Esophagus muscularis mucosa (tissue), 4 donors: ENCODE measurements at regions not wholly inside any gene's neighbourhood (a gene's known extent, or its start where the extent isn't known, plus 50 kb on each side); places are given as distances from the start of the nearest gene placed in this dataset.
"Not testable (repeated sequence)": the region's sequence is repeated elsewhere in the genome, so short reads cannot be mapped to it uniquely, and the experiment has no call there.

Experiments
- DNase-seq: peaks from one replicate; pipeline ENCODE4 v3.0.0-alpha.2; 2017; ENCODE audit errors: extremely low spot score
- H3K27ac ChIP-seq, 4 donors: fragments of 200-600 bp; sonication (generic); replicated peaks in 1 of 4; 1 replicate in 3 of 4; 2 replicates in 1 of 4; pipeline ENCODE4 v1.5.1; 2016 to 2019; ENCODE audit warnings: mild to moderate bottlenecking in 1 of 4
- H3K27me3 ChIP-seq, 4 donors: fragments of 200-600 bp; sonication (generic); one replicate each; pipeline versions ENCODE4 v1.5.1 to v1.6.0; 2016 to 2019
- H3K36me3 ChIP-seq, 4 donors: fragments of 200-600 bp; sonication (generic); one replicate each; pipeline ENCODE4 v1.5.1; 2016 to 2019
- H3K4me1 ChIP-seq, 4 donors: fragments of 200-600 bp; sonication (generic); one replicate each; pipeline ENCODE4 v1.5.1; 2016 to 2019
- H3K4me3 ChIP-seq, 4 donors: fragments of 200-600 bp; sonication (generic); 1 replicate in 2 of 4; 2 replicates in 2 of 4; pipeline ENCODE4 v1.5.1; 2016 to 2019; ENCODE audit warnings: mild to moderate bottlenecking in 4 of 4, moderate library complexity in 1 of 4
- H3K9me3 ChIP-seq, 4 donors: fragments of 200-600 bp; sonication (generic); 1 replicate in 3 of 4; 2 replicates in 1 of 4; pipeline ENCODE4 v1.5.1; 2016 to 2019
- EP300 ChIP-seq: sonication (generic); formaldehyde crosslinking; IDR thresholded peaks from one replicate; pipeline ENCODE4 v1.6.1; 2017; ENCODE audit warnings: antibody characterized with exemption
- POLR2A ChIP-seq: fragments of 450-650 bp; IDR thresholded peaks from one replicate; pipeline ENCODE4 v1.6.1; 2017; ENCODE audit warnings: antibody characterized with exemption, moderate library complexity, mild to moderate bottlenecking, low read depth
- POLR2AphosphoS5 ChIP-seq, 2 donors: sonication (generic); formaldehyde crosslinking; IDR thresholded peaks; one replicate each; pipeline ENCODE4 v1.6.1; 2017; ENCODE audit warnings: antibody characterized with exemption in 2 of 2
- WGBS: methylation state at CpG from one replicate; pipeline ENCODE4 v1.1.5; 2018; 5-methylcytosine and 5-hydroxymethylcytosine counted together
- intact Hi-C: fragments of 100-400 bp; cut with DNase I; formaldehyde crosslinking; loops from one replicate; pipeline ENCODE4 v1.15.1; 2023
- TF ChIP-seq, protein P1 (sequence below), 3 experiments: fragments of 200-600 bp in 2 of 3; fragments of 450-650 bp in 1 of 3; sonication (generic) in 2 of 3; IDR thresholded peaks; one replicate each; pipeline ENCODE4 v1.5.1; 2017 to 2019; ENCODE audit warnings: antibody characterized with exemption in 3 of 3, mild to moderate bottlenecking in 2 of 3, moderate library complexity in 1 of 3

DNA sequence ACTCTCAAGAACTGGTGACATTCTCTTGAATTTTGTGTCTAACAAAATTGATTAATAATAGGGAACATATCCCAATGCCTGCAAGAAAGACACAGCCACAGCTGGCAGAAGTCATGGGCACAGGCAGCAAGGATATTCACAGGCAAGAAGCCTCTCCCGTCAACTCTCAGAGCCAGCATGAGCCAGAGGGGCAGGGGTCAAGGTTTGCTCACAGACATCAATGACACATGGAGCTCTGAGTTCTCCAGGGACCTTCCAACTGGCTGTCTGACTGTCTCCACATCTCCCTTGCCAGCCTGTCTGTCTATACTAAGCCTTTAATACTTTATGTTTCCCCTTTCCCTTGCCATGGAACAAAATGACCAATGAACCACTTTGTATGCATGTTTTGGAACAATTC is 101.5 kb upstream of the RAB4A start:
- no peak overlapping the region for H3K4me3 ChIP-seq
- H3K27ac ChIP-seq = no peak overlapping the region
- no peaks in the 10 kb centered on the region for H3K36me3 ChIP-seq
- no peaks in the 10 kb centered on the region for H3K9me3 ChIP-seq
- H3K27me3 ChIP-seq = no peaks in the 10 kb centered on the region
- intact Hi-C loops = no loop called here
- TF ChIP-seq POLR2AphosphoS5 (IDR thresholded peaks at IDR 0.05) = no peak
- TF ChIP-seq EP300 = no peak
- TF ChIP-seq, protein P1, sequence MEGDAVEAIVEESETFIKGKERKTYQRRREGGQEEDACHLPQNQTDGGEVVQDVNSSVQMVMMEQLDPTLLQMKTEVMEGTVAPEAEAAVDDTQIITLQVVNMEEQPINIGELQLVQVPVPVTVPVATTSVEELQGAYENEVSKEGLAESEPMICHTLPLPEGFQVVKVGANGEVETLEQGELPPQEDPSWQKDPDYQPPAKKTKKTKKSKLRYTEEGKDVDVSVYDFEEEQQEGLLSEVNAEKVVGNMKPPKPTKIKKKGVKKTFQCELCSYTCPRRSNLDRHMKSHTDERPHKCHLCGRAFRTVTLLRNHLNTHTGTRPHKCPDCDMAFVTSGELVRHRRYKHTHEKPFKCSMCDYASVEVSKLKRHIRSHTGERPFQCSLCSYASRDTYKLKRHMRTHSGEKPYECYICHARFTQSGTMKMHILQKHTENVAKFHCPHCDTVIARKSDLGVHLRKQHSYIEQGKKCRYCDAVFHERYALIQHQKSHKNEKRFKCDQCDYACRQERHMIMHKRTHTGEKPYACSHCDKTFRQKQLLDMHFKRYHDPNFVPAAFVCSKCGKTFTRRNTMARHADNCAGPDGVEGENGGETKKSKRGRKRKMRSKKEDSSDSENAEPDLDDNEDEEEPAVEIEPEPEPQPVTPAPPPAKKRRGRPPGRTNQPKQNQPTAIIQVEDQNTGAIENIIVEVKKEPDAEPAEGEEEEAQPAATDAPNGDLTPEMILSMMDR (IDR thresholded peaks at IDR 0.05) = no peak
- 71% methylated on average over 1 of the region's 1 CpG for WGBS
- peaks cover 0 to 11% (median 3%) of the 10 kb centered on the region in 4 donors for H3K4me1 ChIP-seq
- no peak for DNase-seq

- WGBS = 94% methylated on average over 5 of the region's 12 CpGs
- DNase-seq = no peak
- Histone ChIP-seq H3K4me3 (no peak overlapping the region), H3K36me3 (no peaks in the 10 kb centered on the region), H3K27ac (no peak overlapping the region), H3K9me3 (no peaks in the 10 kb centered on the region), H3K4me1 (peaks cover 0 to 3% (median 0%) of the 10 kb centered on the region in 4 donors), H3K27me3 (no peaks in the 10 kb centered on the region)
- intact Hi-C loops = no loop called here
- no peak for TF ChIP-seq EP300
- TF ChIP-seq POLR2AphosphoS5 (IDR thresholded peaks at IDR 0.05) = no peak
- TF ChIP-seq, protein P1 (IDR thresholded peaks at IDR 0.05) = no peak
- TF ChIP-seq POLR2A = no peak
Measured at GRCh38 chr1:229170274-229170673, 100.6 kb upstream of the RAB4A start.

- Histone ChIP-seq H3K4me1 (no peaks in the 10 kb centered on the region), H3K27me3 (no peaks in the 10 kb centered on the region), H3K27ac (no peak overlapping the region), H3K4me3 (no peak overlapping the region), H3K9me3 (no peaks in the 10 kb centered on the region), H3K36me3 (no peaks in the 10 kb centered on the region)
- no peak for DNase-seq
- TF ChIP-seq, protein P1 (IDR thresholded peaks at IDR 0.05) = no peak
- TF ChIP-seq EP300 = no peak
- TF ChIP-seq POLR2AphosphoS5 (IDR thresholded peaks at IDR 0.05) = no peak
- no peak for TF ChIP-seq POLR2A
- intact Hi-C loops = no loop called here
- WGBS = 72% methylated on average over 8 of the region's 8 CpGs
Measured at GRCh38 chr1:229170778-229171505, 100.0 kb upstream of the RAB4A start.

DNA sequence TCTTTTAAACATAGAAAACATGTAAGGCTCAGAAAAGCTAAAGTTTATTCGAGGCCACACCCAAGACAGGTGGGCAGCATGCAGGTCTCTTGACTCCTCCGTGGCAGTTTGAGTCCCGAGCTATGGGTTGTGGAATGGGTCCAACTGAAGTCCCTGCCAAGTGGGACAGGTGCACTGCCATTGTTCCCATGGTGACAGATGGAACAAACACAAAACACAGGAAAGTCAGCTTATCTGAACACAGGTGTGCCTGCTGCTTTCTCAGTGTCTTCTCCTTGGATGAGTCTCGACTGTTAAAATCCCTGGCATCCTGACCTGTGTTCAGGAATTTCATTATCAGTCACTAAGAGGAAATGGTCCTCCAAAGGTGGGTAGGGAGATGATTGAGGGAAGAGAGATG is 99.0 kb upstream of the RAB4A start:
- Histone ChIP-seq H3K9me3 (no peaks in the 10 kb centered on the region), H3K36me3 (no peaks in the 10 kb centered on the region), H3K4me1 (no peaks in the 10 kb centered on the region), H3K27me3 (no peaks in the 10 kb centered on the region), H3K4me3 (no peak overlapping the region), H3K27ac (no peak overlapping the region)
- no peak for DNase-seq
- TF ChIP-seq, protein P1 (IDR thresholded peaks at IDR 0.05) = no peak
- no peak for TF ChIP-seq POLR2AphosphoS5 (IDR thresholded peaks at IDR 0.05)
- 91% methylated on average over 4 of the region's 4 CpGs for WGBS
- intact Hi-C loops = no loop called here

DNA sequence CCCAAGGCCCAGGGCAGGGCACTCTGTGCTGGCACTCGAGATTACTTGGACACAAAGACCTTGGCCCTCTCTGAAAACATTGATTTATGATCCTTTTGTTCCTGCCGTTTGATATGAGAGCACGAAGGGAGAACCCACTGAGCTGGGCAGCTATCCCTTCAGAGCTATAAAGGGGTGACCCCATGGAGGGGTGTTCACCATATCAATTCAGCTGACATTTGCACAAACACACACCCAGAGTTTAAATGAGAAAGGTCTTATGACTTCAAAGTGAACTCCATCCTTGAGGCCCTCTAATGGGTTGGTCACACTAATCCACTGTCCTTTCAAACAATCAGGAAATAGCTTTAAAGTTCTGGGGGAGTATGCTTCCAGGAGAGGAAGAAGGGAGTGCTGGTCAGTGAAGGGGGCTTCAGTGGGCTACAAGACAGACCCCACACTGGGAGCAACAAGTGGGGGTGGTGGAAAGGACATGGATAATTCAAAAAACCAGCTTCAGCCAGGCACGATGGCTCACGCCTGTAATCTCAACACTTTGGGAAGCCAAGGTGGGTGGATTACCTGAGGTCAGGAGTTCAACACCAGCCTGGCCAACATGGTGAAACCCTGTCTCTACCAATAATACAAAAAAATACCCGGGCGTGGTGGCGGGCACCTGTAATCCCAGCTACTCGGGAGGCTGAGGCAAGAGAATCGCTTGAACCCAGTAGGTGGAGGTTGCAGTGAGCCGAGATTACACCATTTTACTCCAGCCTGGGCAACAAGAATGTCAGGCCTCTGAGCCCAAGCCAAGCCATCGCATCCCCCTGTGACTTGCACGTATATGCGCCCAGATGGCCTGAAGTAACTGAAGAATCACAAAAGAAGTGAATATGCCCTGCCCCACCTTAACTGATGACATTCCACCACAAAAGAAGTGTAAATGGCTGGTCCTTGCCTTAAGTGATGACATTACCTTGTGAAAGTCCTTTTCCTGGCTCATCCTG is 97.1 kb upstream of the RAB4A start:
- intact Hi-C loops, H3K4me1 ChIP-seq, H3K9me3 ChIP-seq, H3K27me3 ChIP-seq, H3K4me3 ChIP-seq, H3K27ac ChIP-seq, DNase-seq, H3K36me3 ChIP-seq: not testable (repeated sequence)
- WGBS = 96% methylated on average over 11 of the region's 14 CpGs

- H3K4me3 ChIP-seq, H3K36me3 ChIP-seq, DNase-seq, H3K4me1 ChIP-seq, intact Hi-C loops, H3K27ac ChIP-seq, H3K9me3 ChIP-seq, H3K27me3 ChIP-seq: not testable (repeated sequence)
- 88% methylated on average over 11 of the region's 11 CpGs for WGBS
Measured at GRCh38 chr1:229175297-229175696, 95.6 kb upstream of the RAB4A start.

- DNase-seq, H3K4me1 ChIP-seq, H3K9me3 ChIP-seq, H3K27me3 ChIP-seq, intact Hi-C loops, H3K36me3 ChIP-seq, H3K4me3 ChIP-seq, H3K27ac ChIP-seq: not testable (repeated sequence)
- WGBS = 32% methylated on average over 6 of the region's 6 CpGs
Measured at GRCh38 chr1:229176457-229176856, 94.5 kb upstream of the RAB4A start.
